ENCODE measurements at regions not wholly inside any gene's neighbourhood (a gene's known extent, or its start where the extent isn't known, plus 50 kb on each side); places are given as distances from the start of the nearest gene placed in this dataset.

DNA sequence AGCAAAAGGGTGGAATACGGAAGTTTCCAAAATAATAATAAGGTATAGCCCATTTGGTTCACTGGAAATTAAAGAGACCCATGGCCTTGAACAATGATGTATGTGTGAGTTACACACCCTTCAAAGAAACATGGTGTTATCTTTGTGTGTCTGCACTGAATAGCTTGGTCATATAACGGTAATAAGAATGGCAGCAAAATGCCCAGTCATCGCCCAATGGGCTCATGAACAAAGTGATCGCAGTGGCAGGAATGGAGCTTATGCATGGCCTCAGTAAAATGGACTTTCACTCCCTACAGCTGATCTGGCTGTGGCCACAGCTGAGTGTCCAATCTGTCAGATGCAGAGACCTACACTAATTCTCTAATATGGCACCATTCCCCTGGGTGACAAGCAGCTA lies 201.3 kb downstream of the RPIA start:
- TF ChIP-seq, protein P1, sequence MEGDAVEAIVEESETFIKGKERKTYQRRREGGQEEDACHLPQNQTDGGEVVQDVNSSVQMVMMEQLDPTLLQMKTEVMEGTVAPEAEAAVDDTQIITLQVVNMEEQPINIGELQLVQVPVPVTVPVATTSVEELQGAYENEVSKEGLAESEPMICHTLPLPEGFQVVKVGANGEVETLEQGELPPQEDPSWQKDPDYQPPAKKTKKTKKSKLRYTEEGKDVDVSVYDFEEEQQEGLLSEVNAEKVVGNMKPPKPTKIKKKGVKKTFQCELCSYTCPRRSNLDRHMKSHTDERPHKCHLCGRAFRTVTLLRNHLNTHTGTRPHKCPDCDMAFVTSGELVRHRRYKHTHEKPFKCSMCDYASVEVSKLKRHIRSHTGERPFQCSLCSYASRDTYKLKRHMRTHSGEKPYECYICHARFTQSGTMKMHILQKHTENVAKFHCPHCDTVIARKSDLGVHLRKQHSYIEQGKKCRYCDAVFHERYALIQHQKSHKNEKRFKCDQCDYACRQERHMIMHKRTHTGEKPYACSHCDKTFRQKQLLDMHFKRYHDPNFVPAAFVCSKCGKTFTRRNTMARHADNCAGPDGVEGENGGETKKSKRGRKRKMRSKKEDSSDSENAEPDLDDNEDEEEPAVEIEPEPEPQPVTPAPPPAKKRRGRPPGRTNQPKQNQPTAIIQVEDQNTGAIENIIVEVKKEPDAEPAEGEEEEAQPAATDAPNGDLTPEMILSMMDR (IDR thresholded peaks at IDR 0.05) = no peak
- no peak for TF ChIP-seq POLR2A (IDR thresholded peaks at IDR 0.05)
